ENCODE measurements at regions not wholly inside any gene's neighbourhood (a gene's known extent, or its start where the extent isn't known, plus 50 kb on each side); places are given as distances from the start of the nearest gene placed in this dataset.

GRCh38 chr3:176740906-176741663, 456.2 kb downstream of the TBL1XR1 start:
- in situ Hi-C loops (cut with MboI; ENCODE audit: low pct_unique_long_range_greater_than_20kb, low sequenced_read_pairs, unreplicated experiment) = no loop called here
- TF ChIP-seq, protein P1, sequence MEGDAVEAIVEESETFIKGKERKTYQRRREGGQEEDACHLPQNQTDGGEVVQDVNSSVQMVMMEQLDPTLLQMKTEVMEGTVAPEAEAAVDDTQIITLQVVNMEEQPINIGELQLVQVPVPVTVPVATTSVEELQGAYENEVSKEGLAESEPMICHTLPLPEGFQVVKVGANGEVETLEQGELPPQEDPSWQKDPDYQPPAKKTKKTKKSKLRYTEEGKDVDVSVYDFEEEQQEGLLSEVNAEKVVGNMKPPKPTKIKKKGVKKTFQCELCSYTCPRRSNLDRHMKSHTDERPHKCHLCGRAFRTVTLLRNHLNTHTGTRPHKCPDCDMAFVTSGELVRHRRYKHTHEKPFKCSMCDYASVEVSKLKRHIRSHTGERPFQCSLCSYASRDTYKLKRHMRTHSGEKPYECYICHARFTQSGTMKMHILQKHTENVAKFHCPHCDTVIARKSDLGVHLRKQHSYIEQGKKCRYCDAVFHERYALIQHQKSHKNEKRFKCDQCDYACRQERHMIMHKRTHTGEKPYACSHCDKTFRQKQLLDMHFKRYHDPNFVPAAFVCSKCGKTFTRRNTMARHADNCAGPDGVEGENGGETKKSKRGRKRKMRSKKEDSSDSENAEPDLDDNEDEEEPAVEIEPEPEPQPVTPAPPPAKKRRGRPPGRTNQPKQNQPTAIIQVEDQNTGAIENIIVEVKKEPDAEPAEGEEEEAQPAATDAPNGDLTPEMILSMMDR (IDR thresholded peaks at IDR 0.05; ENCODE audit: extremely low read depth, insufficient read depth, missing control alignments) = no peak
- no peak for DNase-seq (ENCODE audit: low spot score)

DNA sequence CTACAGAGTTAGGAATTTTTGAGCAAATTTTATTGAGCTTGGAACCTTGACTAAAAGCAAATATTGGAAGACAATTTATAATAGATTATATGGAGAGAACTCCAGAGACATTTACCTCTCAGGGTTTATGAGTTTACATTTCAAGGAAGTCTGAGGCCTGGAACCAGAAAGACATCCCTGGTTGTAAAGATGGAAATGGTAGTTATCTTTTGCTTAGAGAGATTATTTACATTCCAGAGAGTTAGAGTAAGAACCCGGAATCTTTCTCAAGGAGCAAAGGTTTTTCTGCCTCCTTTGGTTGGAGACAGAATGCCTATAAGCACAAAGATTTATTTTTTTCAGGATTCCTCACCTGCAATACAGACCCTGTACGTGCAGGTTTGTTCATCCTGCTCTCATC, 458.1 kb downstream of the TBL1XR1 start:
- TF ChIP-seq, protein P1 (IDR thresholded peaks at IDR 0.05; ENCODE audit: extremely low read depth, insufficient read depth, missing control alignments) = no peak
- no peak for DNase-seq (ENCODE audit: low spot score)
- in situ Hi-C loops (cut with MboI; ENCODE audit: low pct_unique_long_range_greater_than_20kb, low sequenced_read_pairs, unreplicated experiment) = no loop called here

DNA sequence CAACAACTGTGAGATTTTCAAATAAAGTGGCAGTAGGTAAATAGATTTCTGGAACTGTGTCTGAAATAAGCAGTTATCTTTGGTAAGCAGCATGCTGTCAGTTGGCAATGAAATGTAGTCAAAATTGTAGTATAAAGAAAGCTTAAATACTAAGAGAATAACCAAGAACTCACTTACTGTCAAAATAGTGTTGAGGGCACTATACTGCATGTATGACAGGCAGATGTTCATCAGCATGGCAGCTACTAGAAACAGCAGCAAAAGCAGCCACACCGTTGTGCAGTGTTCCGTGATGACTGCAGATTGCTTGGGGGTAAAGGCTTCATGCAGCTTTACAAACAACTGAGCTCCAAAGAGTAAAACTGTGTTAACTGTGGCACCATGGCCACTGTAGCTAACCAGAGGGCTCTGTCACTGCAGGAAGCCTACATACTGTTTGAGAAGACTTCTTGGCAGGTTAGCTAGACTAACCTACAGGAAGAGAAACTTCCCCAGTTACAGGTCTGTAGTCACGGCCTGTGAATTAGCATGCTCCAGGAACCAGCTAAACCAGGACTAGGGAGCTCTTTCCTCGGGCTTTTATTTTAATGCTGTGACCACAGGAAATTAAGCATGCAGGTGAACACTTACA, 459.7 kb downstream of the TBL1XR1 start:
- no peak for DNase-seq (ENCODE audit: low spot score)
- in situ Hi-C loops (cut with MboI; ENCODE audit: low pct_unique_long_range_greater_than_20kb, low sequenced_read_pairs, unreplicated experiment) = no loop called here
- TF ChIP-seq, protein P1 (IDR thresholded peaks at IDR 0.05; ENCODE audit: extremely low read depth, insufficient read depth, missing control alignments) = no peak

GRCh38 chr3:176734146-176734545, 463.1 kb downstream of the TBL1XR1 start:
- no peak for DNase-seq (ENCODE audit: low spot score)
- in situ Hi-C loops (cut with MboI; ENCODE audit: low pct_unique_long_range_greater_than_20kb, low sequenced_read_pairs, unreplicated experiment) = no loop called here

GRCh38 chr3:176724394-176724759, 472.9 kb downstream of the TBL1XR1 start:
- in situ Hi-C loops (cut with MboI; ENCODE audit: low pct_unique_long_range_greater_than_20kb, low sequenced_read_pairs, unreplicated experiment) = no loop called here
- TF ChIP-seq, protein P1 (IDR thresholded peaks at IDR 0.05; ENCODE audit: extremely low read depth, insufficient read depth, missing control alignments) = no peak
- no peak for DNase-seq (ENCODE audit: low spot score)

More at GRCh38 chr3:176734146-176734545, 463.1 kb downstream of the TBL1XR1 start:
- TF ChIP-seq, protein P1 (IDR thresholded peaks at IDR 0.05; ENCODE audit: extremely low read depth, insufficient read depth, missing control alignments) = no peak

DNA sequence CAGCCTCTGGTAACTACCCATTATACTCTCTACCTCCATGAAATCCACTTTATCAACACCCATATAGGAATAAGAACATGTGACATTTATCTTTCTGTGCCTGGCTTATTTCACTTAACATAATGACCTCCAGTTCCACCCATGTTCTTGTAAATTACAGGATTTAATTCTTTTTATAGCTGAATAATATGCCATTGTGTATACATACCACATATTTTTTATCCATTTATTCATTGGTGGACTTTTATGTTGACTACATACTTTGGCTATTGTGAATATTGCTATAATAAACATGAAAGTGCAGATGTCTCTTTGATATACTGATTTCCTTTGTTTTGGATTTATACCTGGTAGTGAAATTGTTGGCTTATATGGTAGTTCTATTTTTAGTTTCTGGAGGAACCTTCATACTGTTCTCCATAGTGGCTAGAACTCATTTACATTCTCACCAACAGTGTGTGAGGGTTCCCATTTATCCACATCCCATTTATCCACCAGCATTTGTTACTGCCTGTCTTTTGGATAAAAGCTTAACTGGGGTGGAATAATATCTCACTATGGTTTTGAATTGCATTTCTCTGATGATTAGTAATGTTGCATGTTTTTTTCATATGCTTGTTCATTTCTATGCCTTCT, 473.4 kb downstream of the TBL1XR1 start:
- in situ Hi-C loops (cut with MboI; ENCODE audit: low pct_unique_long_range_greater_than_20kb, low sequenced_read_pairs, unreplicated experiment) = no loop called here
- DNase-seq (ENCODE audit: low spot score) = no peak
- TF ChIP-seq, protein P1 (IDR thresholded peaks at IDR 0.05; ENCODE audit: extremely low read depth, insufficient read depth, missing control alignments) = no peak

Measured in GM13977 (cell line).